Right lung (tissue), 2 donors: ENCODE measurements at regions not wholly inside any gene's neighbourhood (a gene's known extent, or its start where the extent isn't known, plus 50 kb on each side); places are given as distances from the start of the nearest gene placed in this dataset.
A peak's percentile ranks its signal among the peaks of the same experiment; 100 is the strongest.

Source experiments
- DNase-seq, 2 donors: peaks; one replicate each; pipeline ENCODE4 v3.0.0-alpha.2; 2013

- DNase-seq, result no peak
Measured at GRCh38 chr10:10110844-10111490, 906.7 kb upstream of the CELF2 start.

- no peak for DNase-seq
Measured at GRCh38 chr10:10118131-10118530, 899.5 kb upstream of the CELF2 start.

GRCh38 chr10:10120671-10121070 is 897.0 kb upstream of the CELF2 start:
- no peak for DNase-seq

GRCh38 chr10:10125676-10126075 is 892.0 kb upstream of the CELF2 start:
- DNase-seq, result no peak

GRCh38 chr10:10126218-10126617 is 891.5 kb upstream of the CELF2 start:
- DNase-seq, result no peak

- no peak for DNase-seq
Measured at GRCh38 chr10:10128387-10128786, 889.3 kb upstream of the CELF2 start.

GRCh38 chr10:10130686-10131085 is 887.0 kb upstream of the CELF2 start:
- no peak for DNase-seq

- no peak for DNase-seq
Measured at GRCh38 chr10:10132009-10132408, 885.7 kb upstream of the CELF2 start.

GRCh38 chr10:10133281-10133680 is 884.4 kb upstream of the CELF2 start:
- DNase-seq, result no peak

- DNase-seq, result no peak
Measured at GRCh38 chr10:10138685-10139084, 879.0 kb upstream of the CELF2 start.

GRCh38 chr10:10141782-10142382 is 875.8 kb upstream of the CELF2 start:
- no peak for DNase-seq

GRCh38 chr10:10146604-10147003 is 871.1 kb upstream of the CELF2 start:
- no peak for DNase-seq

- no peak for DNase-seq
Measured at GRCh38 chr10:10149899-10150298, 867.8 kb upstream of the CELF2 start.

- peak; percentile 34 to 54 for DNase-seq
Measured at GRCh38 chr10:10156917-10157600, 860.6 kb upstream of the CELF2 start.

- no peak for DNase-seq
Measured at GRCh38 chr10:10160821-10161312, 856.8 kb upstream of the CELF2 start.

- no peak for DNase-seq
Measured at GRCh38 chr10:10164848-10165247, 852.8 kb upstream of the CELF2 start.

GRCh38 chr10:10165415-10165814 is 852.3 kb upstream of the CELF2 start:
- DNase-seq, result no peak

GRCh38 chr10:10178476-10178875 is 839.2 kb upstream of the CELF2 start:
- DNase-seq, result no peak

GRCh38 chr10:10193848-10194247 is 823.8 kb upstream of the CELF2 start:
- no peak for DNase-seq

GRCh38 chr10:10196701-10197100 is 821.0 kb upstream of the CELF2 start:
- no peak for DNase-seq

- no peak for DNase-seq
Measured at GRCh38 chr10:10197423-10197822, 820.2 kb upstream of the CELF2 start.

- DNase-seq, result no peak
Measured at GRCh38 chr10:10198363-10198762, 819.3 kb upstream of the CELF2 start.

- DNase-seq, result no peak
Measured at GRCh38 chr10:10204415-10204814, 813.3 kb upstream of the CELF2 start.
